Trophoblast cell (in vitro differentiated cells and primary cell): ENCODE measurements at regions not wholly inside any gene's neighbourhood (a gene's known extent, or its start where the extent isn't known, plus 50 kb on each side); places are given as distances from the start of the nearest gene placed in this dataset.
A peak's percentile ranks its signal among the peaks of the same experiment; 100 is the strongest.

ENCODE experiments used
- DNase-seq, 2 donors: peaks; one replicate each; pipeline ENCODE4 v3.0.0-alpha.2; 2016
- H2AFZ ChIP-seq: 2 replicates; pipeline ENCODE4 v1.6.1; 2013; ENCODE audit warnings: low read length, moderate library complexity, mild to moderate bottlenecking; ENCODE audit not compliant: insufficient read depth, poor library complexity
- H2AK5ac ChIP-seq: 2 replicates; pipeline ENCODE4 v1.6.1; 2013; ENCODE audit warnings: mild to moderate bottlenecking, low read length
- H2BK120ac ChIP-seq: 2 replicates; pipeline ENCODE4 v1.6.1; 2013; ENCODE audit warnings: low read length, mild to moderate bottlenecking, moderate library complexity; ENCODE audit not compliant: insufficient read depth, poor library complexity
- H2BK12ac ChIP-seq: 2 replicates; pipeline ENCODE4 v1.6.1; 2013; ENCODE audit warnings: mild to moderate bottlenecking, low read length, moderate library complexity
- H2BK5ac ChIP-seq: 2 replicates; pipeline ENCODE4 v1.6.1; 2013; ENCODE audit warnings: low read length, low read depth, moderate library complexity, mild to moderate bottlenecking; ENCODE audit not compliant: poor library complexity
- H3K14ac ChIP-seq: 2 replicates; pipeline ENCODE4 v1.6.1; 2013; ENCODE audit warnings: mild to moderate bottlenecking, low read length
- H3K18ac ChIP-seq: 2 replicates; pipeline ENCODE4 v1.6.1; 2013; ENCODE audit warnings: mild to moderate bottlenecking, low read length
- H3K23ac ChIP-seq: 2 replicates; pipeline ENCODE4 v1.6.1; 2013; ENCODE audit warnings: low read length
- H3K27ac ChIP-seq: 2 replicates; pipeline ENCODE4 v1.5.1; 2013; ENCODE audit warnings: low read depth, mild to moderate bottlenecking, inconsistent platforms, low read length, moderate library complexity
- H3K27me3 ChIP-seq: 2 replicates; pipeline ENCODE4 v1.6.1; 2013; ENCODE audit warnings: inconsistent platforms, mild to moderate bottlenecking, low read length, moderate library complexity; ENCODE audit not compliant: insufficient read depth
- H3K36me3 ChIP-seq, 2 experiments: 1 replicate in 1 of 2; 2 replicates in 1 of 2; pipeline ENCODE4 v1.6.1; 2013; ENCODE audit warnings: low read length in 2 of 2, mild to moderate bottlenecking in 2 of 2, moderate library complexity in 1 of 2; ENCODE audit not compliant: insufficient read depth in 2 of 2, control insufficient read depth in 1 of 2
- H3K4ac ChIP-seq: 2 replicates; pipeline ENCODE4 v1.6.1; 2013; ENCODE audit warnings: low read depth, mild to moderate bottlenecking, low read length, moderate library complexity
- H3K4me1 ChIP-seq, 2 experiments: 1 replicate in 1 of 2; 2 replicates in 1 of 2; pipeline ENCODE4 v1.6.1; 2013; ENCODE audit warnings: low read length in 2 of 2, mild to moderate bottlenecking in 2 of 2, moderate library complexity in 1 of 2; ENCODE audit not compliant: insufficient read depth in 2 of 2, control insufficient read depth in 1 of 2
- H3K4me2 ChIP-seq: 2 replicates; pipeline ENCODE4 v1.6.1; 2013; ENCODE audit warnings: inconsistent platforms, mild to moderate bottlenecking, low read length, moderate library complexity
- H3K4me3 ChIP-seq: 2 replicates; pipeline ENCODE4 v1.5.1; 2013; ENCODE audit warnings: mild to moderate bottlenecking, low read depth, low read length, inconsistent platforms
- H3K79me1 ChIP-seq: one replicate; pipeline ENCODE4 v1.6.1; 2013; ENCODE audit warnings: low read length
- H3K79me2 ChIP-seq: 2 replicates; pipeline ENCODE4 v1.6.1; 2013; ENCODE audit warnings: low read length, mild to moderate bottlenecking; ENCODE audit not compliant: control insufficient read depth, insufficient read depth, poor library complexity
- H3K9ac ChIP-seq: 2 replicates; pipeline ENCODE4 v1.6.1; 2013; ENCODE audit warnings: mild to moderate bottlenecking, low read length
- H3K9me3 ChIP-seq: 2 replicates; pipeline ENCODE4 v1.6.1; 2013; ENCODE audit warnings: low read depth, mild to moderate bottlenecking, control low read depth, inconsistent platforms, low read length; ENCODE audit not compliant: insufficient read depth
- H4K12ac ChIP-seq: 2 replicates; pipeline ENCODE4 v1.6.1; 2013; ENCODE audit warnings: low read depth, mild to moderate bottlenecking, low read length, moderate library complexity
- H4K8ac ChIP-seq: 2 replicates; pipeline ENCODE4 v1.6.1; 2013; ENCODE audit warnings: low read depth, mild to moderate bottlenecking, low read length, moderate library complexity
- H4K91ac ChIP-seq: one replicate; pipeline ENCODE4 v1.6.1; 2013; ENCODE audit warnings: low read depth, mild to moderate bottlenecking, low read length, moderate library complexity
- WGBS: extraction: QIAGEN DNeasy Blood & Tissue Kit; methylation state at CpG from one replicate; pipeline ENCODE4 v1.1.7; 2013; ENCODE audit warnings: missing lambda C conversion rate; ENCODE audit not compliant: insufficient read length, insufficient coverage; ENCODE audit errors: extremely low coverage; 5-methylcytosine and 5-hydroxymethylcytosine counted together

DNA sequence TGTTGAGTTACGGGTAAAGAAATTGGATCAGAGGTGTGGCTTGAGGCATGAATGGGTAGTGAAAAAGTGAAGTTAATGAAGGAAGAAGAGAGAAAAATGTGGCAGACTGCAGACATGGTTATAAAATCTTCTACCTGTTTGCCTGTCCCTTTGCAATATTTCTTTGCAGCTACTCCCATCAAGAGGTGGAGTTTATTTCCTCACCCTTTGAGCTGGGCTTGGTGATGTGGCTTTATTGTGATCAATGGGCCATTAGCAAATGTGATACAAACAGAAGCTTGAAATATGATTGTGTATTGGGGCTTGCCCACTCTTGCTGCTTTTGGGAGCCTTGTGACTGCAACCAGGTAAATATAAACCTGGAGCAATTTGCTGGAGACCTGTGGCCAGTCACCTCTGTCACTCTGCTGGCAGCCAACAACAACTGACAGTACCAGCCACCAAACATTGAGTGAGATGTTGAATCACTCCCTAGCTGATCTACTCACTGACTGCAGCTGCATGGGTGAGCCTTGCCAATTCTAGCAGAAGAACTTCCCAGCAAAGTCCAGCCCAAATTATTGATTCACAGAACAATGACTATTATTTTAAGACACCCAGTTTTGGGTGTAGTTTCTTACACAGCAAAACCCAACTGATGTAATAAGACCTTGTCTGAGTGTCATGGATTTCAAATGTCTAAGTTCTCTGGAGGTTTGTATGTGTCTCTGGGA is 151.0 kb upstream of the ATP2B1 start:
- H4K8ac ChIP-seq, result no peak overlapping the region
- H2BK12ac ChIP-seq, result no peak overlapping the region
- no peak overlapping the region for H3K4ac ChIP-seq
- no peak for DNase-seq
- no peak overlapping the region for H3K14ac ChIP-seq
- H3K23ac ChIP-seq, result no peak overlapping the region
- H3K4me1 ChIP-seq, result peaks cover 8 to 12% of the 10 kb centered on the region in 2 experiments
- no peaks in the 10 kb centered on the region for H3K27me3 ChIP-seq
- 100% methylated on average over 1 of the region's 1 CpG for WGBS
- H2AK5ac ChIP-seq, result no peak overlapping the region
- H4K91ac ChIP-seq, result peak overlapping the region; percentile 62
- H3K9me3 ChIP-seq, result no peaks in the 10 kb centered on the region
- no peak overlapping the region for H3K9ac ChIP-seq
- H2BK120ac ChIP-seq, result no peak overlapping the region
- H3K79me2 ChIP-seq, result no peaks in the 10 kb centered on the region
- no peak overlapping the region for H3K4me2 ChIP-seq
- H2AFZ ChIP-seq, result no peak overlapping the region
- H3K4me3 ChIP-seq, result no peak overlapping the region
- peaks cover 9% of the 10 kb centered on the region for H3K79me1 ChIP-seq
- no peak overlapping the region for H3K27ac ChIP-seq
- no peaks in the 10 kb centered on the region for H3K36me3 ChIP-seq
- H2BK5ac ChIP-seq, result no peak overlapping the region
- no peak overlapping the region for H4K12ac ChIP-seq
- no peak overlapping the region for H3K18ac ChIP-seq

DNA sequence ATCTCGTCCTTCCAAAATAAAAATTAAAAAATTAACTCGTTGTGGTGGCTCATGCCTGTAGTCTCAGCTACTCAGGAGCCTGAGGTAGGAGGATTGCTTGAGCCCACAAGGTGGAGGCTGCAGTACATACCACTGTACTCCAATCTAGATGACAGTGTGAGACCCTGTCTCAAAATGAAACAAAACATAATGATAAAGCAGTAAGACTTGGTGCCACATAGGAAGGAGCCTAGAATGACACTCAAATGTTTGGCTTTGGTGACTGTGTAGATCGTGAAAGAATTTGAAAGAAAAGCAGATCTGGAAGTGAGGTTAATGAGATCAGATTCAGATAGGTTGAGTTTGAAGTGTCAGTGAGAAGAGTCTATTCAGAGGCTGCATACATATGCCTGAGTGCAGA is 150.1 kb upstream of the ATP2B1 start:
- Histone ChIP-seq H3K23ac (no peak overlapping the region), H2AK5ac (no peak overlapping the region), H2BK120ac (no peak overlapping the region), H4K91ac (no peak overlapping the region), H3K4ac (no peak overlapping the region), H3K27ac (no peak overlapping the region), H3K4me2 (no peak overlapping the region), H3K79me1 (peaks cover 9% of the 10 kb centered on the region), H3K79me2 (no peaks in the 10 kb centered on the region), H2BK12ac (no peak overlapping the region), H3K27me3 (no peaks in the 10 kb centered on the region), H3K4me1 (peaks cover 8 to 12% of the 10 kb centered on the region in 2 experiments), H2BK5ac (no peak overlapping the region), H3K9me3 (no peaks in the 10 kb centered on the region), H3K4me3 (no peak overlapping the region), H2AFZ (no peak overlapping the region), H3K36me3 (no peaks in the 10 kb centered on the region), H3K14ac (no peak overlapping the region), H4K8ac (no peak overlapping the region), H3K9ac (no peak overlapping the region), H4K12ac (no peak overlapping the region), H3K18ac (no peak overlapping the region)
- DNase-seq, result no peak
- no CpG with 5 or more reads among the region's 3 CpGs for WGBS

DNA sequence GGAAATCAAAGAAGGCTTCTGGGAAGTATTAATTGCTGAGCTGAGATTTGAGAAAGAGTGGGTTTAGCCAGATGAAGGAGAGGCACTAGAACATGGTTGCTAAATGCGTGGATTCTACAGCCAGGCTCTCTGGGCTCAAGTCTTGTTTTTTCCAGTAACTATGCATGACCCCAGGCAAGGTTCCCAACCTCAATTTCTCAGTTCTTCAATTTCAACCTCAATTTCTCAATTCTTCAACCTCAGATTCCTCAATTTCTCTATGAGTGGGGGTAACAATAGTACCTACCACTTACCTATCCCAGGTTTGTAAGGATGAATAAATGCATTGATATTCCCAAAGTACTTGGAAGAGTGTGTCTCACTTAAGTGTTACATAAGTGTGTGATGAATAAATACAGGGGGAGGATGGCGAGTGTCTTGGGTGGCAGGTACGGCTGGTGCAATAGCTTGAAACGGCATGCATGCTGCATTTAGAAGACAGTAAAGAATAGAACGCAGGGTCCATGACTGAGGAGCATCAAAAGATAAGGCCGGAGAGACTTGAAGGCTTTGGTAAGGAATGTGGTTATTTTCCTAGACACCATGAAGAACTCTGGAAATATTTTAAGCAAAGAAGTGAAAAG is 149.1 kb upstream of the ATP2B1 start:
- no peak overlapping the region for H3K4me2 ChIP-seq
- no peak overlapping the region for H2BK120ac ChIP-seq
- no peak overlapping the region for H3K14ac ChIP-seq
- no peak overlapping the region for H4K12ac ChIP-seq
- H3K79me1 ChIP-seq, result peaks cover 3% of the 10 kb centered on the region
- no peak overlapping the region for H3K9ac ChIP-seq
- no peak overlapping the region for H4K8ac ChIP-seq
- H3K9me3 ChIP-seq, result no peaks in the 10 kb centered on the region
- no peak overlapping the region for H2AFZ ChIP-seq
- no peaks in the 10 kb centered on the region for H3K36me3 ChIP-seq
- H3K4me1 ChIP-seq, result peaks cover 3 to 10% of the 10 kb centered on the region in 2 experiments
- no peak overlapping the region for H3K23ac ChIP-seq
- DNase-seq, result no peak
- H4K91ac ChIP-seq, result no peak overlapping the region
- H3K18ac ChIP-seq, result no peak overlapping the region
- H3K27ac ChIP-seq, result no peak overlapping the region
- no peak overlapping the region for H2BK12ac ChIP-seq
- no peak overlapping the region for H2BK5ac ChIP-seq
- no peaks in the 10 kb centered on the region for H3K27me3 ChIP-seq
- no peak overlapping the region for H3K4me3 ChIP-seq
- no peak overlapping the region for H2AK5ac ChIP-seq
- no CpG with 5 or more reads among the region's 6 CpGs for WGBS
- no peak overlapping the region for H3K4ac ChIP-seq
- H3K79me2 ChIP-seq, result no peaks in the 10 kb centered on the region

DNA sequence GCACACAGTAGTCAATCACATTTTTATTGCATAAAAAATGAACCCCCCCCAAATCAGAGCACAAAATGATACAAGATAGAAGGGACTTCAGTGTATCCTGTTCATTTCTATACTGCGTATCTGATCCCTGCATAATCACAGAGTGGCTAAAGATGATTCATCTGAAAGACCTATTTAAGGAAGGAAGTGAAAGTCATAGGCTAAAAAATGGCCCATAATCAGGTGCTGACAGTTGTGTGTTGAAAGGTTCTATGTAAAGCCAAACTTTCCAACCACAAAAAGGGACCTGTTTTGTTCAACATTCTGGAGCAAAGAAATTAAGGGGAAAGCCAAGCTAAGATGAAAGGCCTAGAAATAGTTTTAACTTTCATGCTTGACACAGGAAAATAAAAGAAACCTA is 147.8 kb upstream of the ATP2B1 start:
- Histone ChIP-seq H3K36me3 (no peaks in the 10 kb centered on the region), H2BK5ac (no peak overlapping the region), H3K4me1 (peaks cover 2 to 8% of the 10 kb centered on the region in 2 experiments), H3K23ac (no peak overlapping the region), H2BK120ac (no peak overlapping the region), H3K9ac (no peak overlapping the region), H2AFZ (no peak overlapping the region), H3K14ac (no peak overlapping the region), H3K4ac (no peak overlapping the region), H2BK12ac (no peak overlapping the region), H4K12ac (no peak overlapping the region), H3K4me3 (no peak overlapping the region), H4K8ac (no peak overlapping the region), H3K27ac (no peak overlapping the region), H4K91ac (no peak overlapping the region), H3K18ac (no peak overlapping the region), H3K4me2 (no peak overlapping the region), H3K9me3 (no peaks in the 10 kb centered on the region), H2AK5ac (no peak overlapping the region), H3K27me3 (no peaks in the 10 kb centered on the region), H3K79me1 (no peaks in the 10 kb centered on the region), H3K79me2 (no peaks in the 10 kb centered on the region)
- WGBS, result no CpG with 5 or more reads among the region's 1 CpG
- DNase-seq, result peak in 1 of 2 donors; percentile 32
